Astrocyte (in vitro differentiated cells and primary cell): ENCODE measurements at regions not wholly inside any gene's neighbourhood (a gene's known extent, or its start where the extent isn't known, plus 50 kb on each side); places are given as distances from the start of the nearest gene placed in this dataset.
"Not testable (repeated sequence)": the region's sequence is repeated elsewhere in the genome, so short reads cannot be mapped to it uniquely, and the experiment has no call there.

Experiments used
- DNase-seq: peaks from one replicate; pipeline ENCODE4 v3.0.0-alpha.2; 2010; ENCODE audit warnings: low read depth
- FAIRE-seq: peaks from 2 replicates; lab custom pipeline; 2011; peaks lifted over from hg19 to GRCh38; lab: Jason Lieb, UNC
- H2AFZ ChIP-seq: 2 replicates; pipeline ENCODE4 v1.6.0; 2012; ENCODE audit warnings: low read depth, low read length, inconsistent platforms
- H3K27ac ChIP-seq: 2 replicates; pipeline ENCODE4 v1.5.1; 2011; ENCODE audit warnings: low read depth, low read length, inconsistent platforms
- H3K27me3 ChIP-seq: 2 replicates; pipeline ENCODE4 v1.6.0; 2011; ENCODE audit warnings: low read length, inconsistent platforms; ENCODE audit not compliant: insufficient read depth
- H3K36me3 ChIP-seq: 2 replicates; pipeline ENCODE4 v1.5.1; 2011; ENCODE audit warnings: low read length, inconsistent platforms; ENCODE audit not compliant: insufficient read depth
- H3K4me1 ChIP-seq: 2 replicates; pipeline ENCODE4 v1.5.1; 2011; ENCODE audit warnings: low read length, inconsistent platforms; ENCODE audit not compliant: insufficient read depth
- H3K4me2 ChIP-seq: 2 replicates; pipeline ENCODE4 v1.6.0; 2012; ENCODE audit warnings: low read length, inconsistent platforms
- H3K4me3 ChIP-seq: 2 replicates; pipeline ENCODE4 v1.5.1; 2011; ENCODE audit warnings: low read depth, mild to moderate bottlenecking, low read length, inconsistent platforms; ENCODE audit not compliant: insufficient read depth
- H3K79me2 ChIP-seq: 2 replicates; pipeline ENCODE4 v1.6.0; 2012; ENCODE audit warnings: mild to moderate bottlenecking, low read length, inconsistent platforms; ENCODE audit not compliant: insufficient read depth
- H3K9ac ChIP-seq: 2 replicates; pipeline ENCODE4 v1.6.0; 2012; ENCODE audit warnings: mild to moderate bottlenecking, low read length, inconsistent platforms
- H3K9me3 ChIP-seq: 2 replicates; pipeline ENCODE4 v1.5.1; 2012; ENCODE audit warnings: low read depth, mild to moderate bottlenecking, low read length, inconsistent platforms; ENCODE audit not compliant: insufficient read depth
- H4K20me1 ChIP-seq: 2 replicates; pipeline ENCODE4 v1.6.0; 2012; ENCODE audit warnings: low read length, inconsistent platforms; ENCODE audit not compliant: insufficient read depth
- H3K27ac Mint-ChIP-seq: one replicate; pipeline ENCODE4 v1.8.0; 2021; ENCODE audit warnings: mild to moderate bottlenecking, mixed read lengths; ENCODE audit not compliant: unreplicated experiment
- H3K27me3 Mint-ChIP-seq: one replicate; pipeline ENCODE4 v1.8.0; 2021; ENCODE audit warnings: low read depth, mixed read lengths; ENCODE audit not compliant: unreplicated experiment
- H3K36me3 Mint-ChIP-seq: one replicate; pipeline ENCODE4 v1.8.0; 2021; ENCODE audit warnings: low read depth, mixed read lengths; ENCODE audit not compliant: unreplicated experiment
- H3K4me1 Mint-ChIP-seq: one replicate; pipeline ENCODE4 v1.8.0; 2021; ENCODE audit warnings: low read depth, mixed read lengths; ENCODE audit not compliant: unreplicated experiment
- H3K4me3 Mint-ChIP-seq: one replicate; pipeline ENCODE4 v1.8.0; 2021; ENCODE audit warnings: mild to moderate bottlenecking, moderate library complexity, mixed read lengths; ENCODE audit not compliant: unreplicated experiment
- H3K9me3 Mint-ChIP-seq: one replicate; pipeline ENCODE4 v1.8.0; 2021; ENCODE audit warnings: mild to moderate bottlenecking, mixed read lengths; ENCODE audit not compliant: unreplicated experiment
- CTCF ChIP-seq: IDR thresholded peaks from 2 replicates; pipeline ENCODE4 v1.5.1; 2011; ENCODE audit warnings: low read depth, mild to moderate bottlenecking, inconsistent platforms, low read length, moderate library complexity; ENCODE audit not compliant: insufficient read depth
- EZH2 ChIP-seq: IDR thresholded peaks from 2 replicates; pipeline ENCODE4 v1.6.1; 2012; ENCODE audit warnings: mild to moderate bottlenecking, low read length, inconsistent platforms; ENCODE audit not compliant: insufficient read depth

GRCh38 chr7:56697058-56697457 lies 435.2 kb downstream of the ZNF479 start:
- not testable (repeated sequence) for H3K27me3 Mint-ChIP-seq, H3K9me3 ChIP-seq, H3K27ac ChIP-seq, H3K4me2 ChIP-seq, H3K79me2 ChIP-seq, H3K4me3 ChIP-seq, H3K4me3 Mint-ChIP-seq, H4K20me1 ChIP-seq, H3K27ac Mint-ChIP-seq, H3K27me3 ChIP-seq, DNase-seq, H3K4me1 Mint-ChIP-seq, H3K9ac ChIP-seq, H3K36me3 Mint-ChIP-seq, FAIRE-seq, H2AFZ ChIP-seq, H3K36me3 ChIP-seq, H3K4me1 ChIP-seq
- peaks cover 12% of the 10 kb centered on the region for H3K9me3 Mint-ChIP-seq

- Histone ChIP-seq H3K9me3 (peaks cover 12% of the 10 kb centered on the region), H3K27ac (no peak overlapping the region), H3K4me3 (no peak overlapping the region), H3K36me3 (no peaks in the 10 kb centered on the region), H4K20me1 (no peaks in the 10 kb centered on the region), H3K79me2 (no peaks in the 10 kb centered on the region), H3K27me3 (no peaks in the 10 kb centered on the region), H2AFZ (no peak overlapping the region), H3K4me1 (no peaks in the 10 kb centered on the region), H3K9ac (no peak overlapping the region), H3K4me2 (no peak overlapping the region)
- Mint-ChIP-seq H3K4me3 (no peak overlapping the region), H3K27me3 (no peaks in the 10 kb centered on the region), H3K4me1 (no peaks in the 10 kb centered on the region), H3K36me3 (no peaks in the 10 kb centered on the region), H3K9me3 (peaks cover 20% of the 10 kb centered on the region), H3K27ac (no peak overlapping the region)
- no peak for DNase-seq
- TF ChIP-seq EZH2 (no peak), CTCF (no peak)
- no peak for FAIRE-seq
Observed at GRCh38 chr7:56686276-56686859, 445.9 kb downstream of the ZNF479 start.

GRCh38 chr7:56639173-56639746 lies 493.0 kb downstream of the ZNF479 start:
- no peak for DNase-seq
- Histone ChIP-seq H3K9me3 (peaks cover 15% of the 10 kb centered on the region), H3K36me3 (no peaks in the 10 kb centered on the region), H3K27me3 (no peaks in the 10 kb centered on the region), H4K20me1 (no peaks in the 10 kb centered on the region), H3K4me2 (no peak overlapping the region), H3K4me1 (no peaks in the 10 kb centered on the region), H3K9ac (no peak overlapping the region), H3K4me3 (no peak overlapping the region), H3K27ac (no peak overlapping the region), H3K79me2 (no peaks in the 10 kb centered on the region), H2AFZ (no peak overlapping the region)
- Mint-ChIP-seq H3K27ac (no peak overlapping the region), H3K27me3 (no peaks in the 10 kb centered on the region), H3K9me3 (peaks cover 46% of the 10 kb centered on the region), H3K36me3 (no peaks in the 10 kb centered on the region), H3K4me1 (no peaks in the 10 kb centered on the region), H3K4me3 (no peak overlapping the region)
- TF ChIP-seq EZH2 (no peak), CTCF (no peak)
- FAIRE-seq = no peak
